ENCODE measurements at regions not wholly inside any gene's neighbourhood (a gene's known extent, or its start where the extent isn't known, plus 50 kb on each side); places are given as distances from the start of the nearest gene placed in this dataset.

GRCh38 chr4:56739066-56739777, 58.1 kb upstream of the HOPX start:
- Histone ChIP-seq H3K4me2 (ENCODE audit: low read depth, low read length, poor library complexity, severe bottlenecking) (no peak overlapping the region), H3K4me3 (ENCODE audit: low read length, poor library complexity, severe bottlenecking) (no peak overlapping the region), H3K9me2 (replicated peaks; ENCODE audit: low read depth, low read length) (no peaks in the 10 kb centered on the region), H3K4me1 (ENCODE audit: insufficient read depth, low read length, poor library complexity, severe bottlenecking) (peaks cover 7% of the 10 kb centered on the region), H3K79me2 (ENCODE audit: insufficient read depth, low read length) (no peaks in the 10 kb centered on the region), H2AFZ (ENCODE audit: low read length) (no peak overlapping the region), H3K9ac (ENCODE audit: low read depth, low read length, poor library complexity, severe bottlenecking) (no peak overlapping the region), H3K36me3 (ENCODE audit: insufficient read depth, low read length) (no peaks in the 10 kb centered on the region), H3K27me3 (ENCODE audit: insufficient read depth, low read length, poor library complexity, severe bottlenecking) (no peaks in the 10 kb centered on the region), H3K9me3 (ENCODE audit: insufficient read depth, low read depth, low read length) (no peaks in the 10 kb centered on the region), H4K20me1 (ENCODE audit: insufficient read depth, low read length, poor library complexity, severe bottlenecking) (no peaks in the 10 kb centered on the region), H3F3A (ENCODE audit: low read depth) (no peaks in the 10 kb centered on the region)
- TF ChIP-seq CTCF (conservative IDR thresholded peaks at IDR 0.05; ENCODE audit: low read length), result no peak
- TF ChIP-seq EZH2phosphoT487 (IDR thresholded peaks at IDR 0.05; ENCODE audit: borderline replicate concordance), result no peak

GRCh38 chr4:56737666-56738065, 56.6 kb upstream of the HOPX start:
- H3K9me3 ChIP-seq (ENCODE audit: insufficient read depth, low read depth, low read length), result no peaks in the 10 kb centered on the region
- H3K27me3 ChIP-seq (ENCODE audit: insufficient read depth, low read length, poor library complexity, severe bottlenecking), result no peaks in the 10 kb centered on the region
- H3K4me2 ChIP-seq (ENCODE audit: low read depth, low read length, poor library complexity, severe bottlenecking), result no peak overlapping the region
- no peaks in the 10 kb centered on the region for H4K20me1 ChIP-seq (ENCODE audit: insufficient read depth, low read length, poor library complexity, severe bottlenecking)
- no peaks in the 10 kb centered on the region for H3K79me2 ChIP-seq (ENCODE audit: insufficient read depth, low read length)
- no peak for TF ChIP-seq CTCF (conservative IDR thresholded peaks at IDR 0.05; ENCODE audit: low read length)
- TF ChIP-seq EZH2phosphoT487 (IDR thresholded peaks at IDR 0.05; ENCODE audit: borderline replicate concordance), result no peak
- H3K9me2 ChIP-seq (replicated peaks; ENCODE audit: low read depth, low read length), result no peaks in the 10 kb centered on the region
- no peaks in the 10 kb centered on the region for H3K36me3 ChIP-seq (ENCODE audit: insufficient read depth, low read length)
- no peak overlapping the region for H3K4me3 ChIP-seq (ENCODE audit: low read length, poor library complexity, severe bottlenecking)
- H3K4me1 ChIP-seq (ENCODE audit: insufficient read depth, low read length, poor library complexity, severe bottlenecking), result no peaks in the 10 kb centered on the region
- H3F3A ChIP-seq (ENCODE audit: low read depth), result no peaks in the 10 kb centered on the region
- no peak overlapping the region for H3K9ac ChIP-seq (ENCODE audit: low read depth, low read length, poor library complexity, severe bottlenecking)
- no peak overlapping the region for H2AFZ ChIP-seq (ENCODE audit: low read length)

- no peak overlapping the region for H2AFZ ChIP-seq (ENCODE audit: low read length)
- no peaks in the 10 kb centered on the region for H3F3A ChIP-seq (ENCODE audit: low read depth)
- no peaks in the 10 kb centered on the region for H3K4me1 ChIP-seq (ENCODE audit: insufficient read depth, low read length, poor library complexity, severe bottlenecking)
- no peaks in the 10 kb centered on the region for H3K27me3 ChIP-seq (ENCODE audit: insufficient read depth, low read length, poor library complexity, severe bottlenecking)
- TF ChIP-seq EZH2phosphoT487 (IDR thresholded peaks at IDR 0.05; ENCODE audit: borderline replicate concordance), result no peak
- no peak for TF ChIP-seq CTCF (conservative IDR thresholded peaks at IDR 0.05; ENCODE audit: low read length)
- no peak overlapping the region for H3K9ac ChIP-seq (ENCODE audit: low read depth, low read length, poor library complexity, severe bottlenecking)
- H3K4me3 ChIP-seq (ENCODE audit: low read length, poor library complexity, severe bottlenecking), result no peak overlapping the region
- no peaks in the 10 kb centered on the region for H3K9me2 ChIP-seq (replicated peaks; ENCODE audit: low read depth, low read length)
- no peaks in the 10 kb centered on the region for H4K20me1 ChIP-seq (ENCODE audit: insufficient read depth, low read length, poor library complexity, severe bottlenecking)
- H3K4me2 ChIP-seq (ENCODE audit: low read depth, low read length, poor library complexity, severe bottlenecking), result no peak overlapping the region
- no peaks in the 10 kb centered on the region for H3K9me3 ChIP-seq (ENCODE audit: insufficient read depth, low read depth, low read length)
- H3K36me3 ChIP-seq (ENCODE audit: insufficient read depth, low read length), result no peaks in the 10 kb centered on the region
- no peaks in the 10 kb centered on the region for H3K79me2 ChIP-seq (ENCODE audit: insufficient read depth, low read length)
Observed at GRCh38 chr4:56733352-56733751, 52.3 kb upstream of the HOPX start.
